ENCODE measurements at regions not wholly inside any gene's neighbourhood (a gene's known extent, or its start where the extent isn't known, plus 50 kb on each side); places are given as distances from the start of the nearest gene placed in this dataset.

DNA sequence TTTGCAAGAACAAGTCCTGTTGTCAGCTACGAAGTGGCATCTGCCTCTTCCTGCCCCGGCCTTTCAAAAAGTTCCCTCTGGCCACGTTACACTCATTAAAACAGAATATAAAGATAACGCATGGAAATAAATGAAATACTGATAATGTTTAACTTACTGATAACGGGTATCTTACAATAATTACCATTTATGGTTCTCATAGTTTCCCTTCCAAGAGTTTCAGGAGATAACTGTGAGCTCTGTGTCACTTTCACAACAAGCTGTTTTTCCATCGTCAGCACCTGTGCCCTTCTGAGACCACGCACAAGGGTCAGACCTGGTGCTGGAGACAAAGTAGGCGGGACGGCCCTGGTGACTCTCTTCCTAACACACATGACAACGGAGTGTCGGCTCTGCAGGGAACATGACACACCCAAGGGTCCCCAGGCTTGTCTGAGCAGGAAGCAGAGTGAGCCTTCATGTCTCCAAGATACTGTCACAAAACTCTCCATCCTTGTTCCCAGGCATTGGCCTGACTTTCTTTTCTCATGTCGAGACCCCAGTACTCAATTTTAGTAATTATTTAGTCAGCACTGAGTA, 86.2 kb upstream of the THBS2 start:
- no peak for DNase-seq (ENCODE audit: low read depth)

- no peak for DNase-seq (ENCODE audit: low read depth)
Observed at GRCh38 chr6:169339025-169339424, 85.4 kb upstream of the THBS2 start.

- DNase-seq (ENCODE audit: low read depth) = no peak
Observed at GRCh38 chr6:169337886-169338445, 84.3 kb upstream of the THBS2 start.

DNA sequence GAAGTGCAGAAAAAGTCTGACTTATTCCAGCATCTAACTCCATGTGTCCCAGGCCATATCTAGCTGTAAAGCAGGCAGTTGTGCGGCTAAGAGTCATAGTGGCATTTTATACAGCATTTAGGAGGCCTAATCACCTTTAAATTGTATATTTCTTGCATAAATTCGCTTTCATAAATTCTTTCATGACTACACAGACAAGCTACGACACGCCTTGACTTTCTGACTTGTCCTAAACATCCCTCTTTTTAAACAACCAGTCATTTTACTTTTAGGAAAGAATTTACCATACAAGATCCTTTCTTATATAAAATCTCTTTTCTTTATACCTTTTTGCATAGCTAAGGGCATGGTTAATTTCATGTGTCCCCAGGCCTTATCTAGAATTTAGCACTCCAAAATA, 81.7 kb upstream of the THBS2 start:
- no peak for DNase-seq (ENCODE audit: low read depth)

GRCh38 chr6:169332250-169332649, 78.6 kb upstream of the THBS2 start:
- no peak for DNase-seq (ENCODE audit: low read depth)

- peak; percentile 69 for DNase-seq (ENCODE audit: low read depth)
Observed at GRCh38 chr6:169328112-169328801, 74.6 kb upstream of the THBS2 start.

DNA sequence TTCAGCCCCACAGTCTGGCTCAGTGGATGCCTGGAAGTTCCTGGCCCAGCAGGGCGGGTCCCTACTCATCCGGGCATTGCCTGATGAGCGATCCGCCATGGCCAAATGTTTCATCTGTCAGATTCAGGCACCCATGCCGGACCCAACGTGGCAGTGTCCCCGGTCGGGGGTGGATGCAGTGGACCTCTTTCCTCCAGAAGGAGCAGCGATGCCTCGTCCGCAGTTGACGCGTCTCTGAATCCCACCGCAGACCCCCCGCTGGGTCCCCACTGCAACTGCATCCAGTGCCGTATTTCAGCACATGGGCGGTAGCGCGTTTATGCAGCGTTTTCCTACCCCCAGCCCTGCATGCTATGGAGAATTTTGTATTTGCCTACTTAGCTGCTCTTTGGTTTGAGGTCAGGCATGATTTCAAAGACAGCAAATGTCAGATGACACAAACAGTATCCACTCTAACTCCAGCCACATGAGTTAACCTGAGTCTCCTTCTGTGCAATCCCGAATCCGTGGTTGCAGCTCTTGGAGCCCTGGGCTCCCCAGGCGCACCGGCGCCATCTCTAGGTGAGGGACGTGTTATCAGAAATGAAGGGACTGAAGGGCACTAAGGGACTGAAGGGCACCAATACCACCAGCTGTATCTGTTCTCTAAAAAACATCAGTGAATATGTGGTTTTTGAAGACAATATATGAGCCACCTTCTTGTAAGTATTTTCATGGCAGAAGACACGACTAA, 72.6 kb upstream of the THBS2 start:
- peak; percentile 28 for DNase-seq (ENCODE audit: low read depth)

DNA sequence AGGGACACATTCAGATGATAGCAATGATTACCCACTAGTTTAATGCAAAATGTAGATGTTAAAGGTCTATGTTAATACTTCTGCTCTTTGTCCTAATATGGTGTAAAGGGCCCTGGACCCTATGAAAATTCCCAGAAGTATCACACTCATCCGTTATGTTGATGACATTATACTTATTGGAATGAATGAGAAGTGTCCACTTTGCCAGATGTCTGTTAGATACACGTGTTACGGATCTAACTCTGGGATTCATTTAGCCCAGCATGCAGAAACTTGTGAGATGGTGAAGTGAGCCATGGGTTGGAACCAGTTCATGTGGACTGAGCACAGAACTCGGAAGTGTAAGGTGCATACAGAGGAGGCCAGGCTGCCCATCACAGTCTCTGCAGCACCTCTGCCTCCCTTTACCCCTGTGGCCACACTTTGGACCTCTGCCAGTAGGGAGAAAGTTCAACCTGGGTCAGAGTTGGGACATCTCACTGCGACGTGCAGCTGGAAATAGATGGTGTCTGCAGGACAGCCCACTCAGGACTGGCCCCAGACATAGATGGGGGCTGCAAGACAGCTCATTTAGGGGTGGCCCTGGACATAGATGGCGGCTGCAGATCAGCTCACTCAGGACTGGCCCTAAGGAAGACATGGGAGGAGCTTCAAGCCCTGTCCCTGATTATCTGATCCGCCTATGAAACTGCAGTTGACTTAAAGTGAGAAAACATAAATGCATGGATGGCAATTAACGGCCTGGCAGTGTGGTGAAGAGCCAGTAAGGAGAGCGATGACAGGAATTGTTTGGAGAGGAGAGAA, 71.2 kb upstream of the THBS2 start:
- no peak for DNase-seq (ENCODE audit: low read depth)

DNA sequence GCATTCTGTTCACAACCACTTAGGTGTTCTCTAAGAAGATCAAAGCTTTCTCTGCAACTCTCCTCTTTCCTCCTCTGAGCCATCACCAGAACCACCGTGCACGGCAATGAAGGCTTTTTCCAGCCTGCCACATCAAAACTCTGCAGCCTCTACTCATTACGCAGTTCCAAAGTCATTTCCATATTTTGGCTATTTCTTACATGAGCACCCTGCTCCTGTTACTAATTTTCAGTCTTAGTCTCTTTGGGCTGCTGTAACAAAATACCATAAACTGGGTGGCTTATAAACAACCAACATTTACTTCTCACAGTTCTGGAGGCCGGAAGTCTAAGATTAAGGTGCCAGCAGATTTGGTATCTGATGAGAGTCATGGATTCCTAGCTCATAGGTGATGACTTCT, 70.4 kb upstream of the THBS2 start:
- DNase-seq (ENCODE audit: low read depth) = no peak

GRCh38 chr6:169323221-169323620, 69.6 kb upstream of the THBS2 start:
- no peak for DNase-seq (ENCODE audit: low read depth)

DNA sequence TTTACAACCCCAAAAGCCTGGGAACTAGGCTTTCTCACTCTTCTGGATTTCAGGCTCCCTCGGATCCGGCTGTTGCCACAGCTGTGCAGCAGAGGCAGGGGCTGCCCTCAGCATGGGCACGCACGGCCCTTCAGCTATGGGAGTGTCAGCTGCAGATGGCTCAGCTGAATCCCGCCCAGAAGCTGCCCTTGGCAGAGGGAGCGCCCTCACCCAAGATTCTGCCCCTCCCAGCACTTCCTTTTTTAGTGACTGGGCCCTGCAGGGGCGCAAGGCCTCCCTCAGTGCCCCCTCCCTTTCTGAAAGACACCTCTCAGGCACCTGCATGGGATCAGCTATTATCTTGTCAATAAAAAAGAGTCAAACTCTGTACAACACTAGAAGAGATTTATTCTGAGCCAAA, 67.9 kb upstream of the THBS2 start:
- no peak for DNase-seq (ENCODE audit: low read depth)

DNA sequence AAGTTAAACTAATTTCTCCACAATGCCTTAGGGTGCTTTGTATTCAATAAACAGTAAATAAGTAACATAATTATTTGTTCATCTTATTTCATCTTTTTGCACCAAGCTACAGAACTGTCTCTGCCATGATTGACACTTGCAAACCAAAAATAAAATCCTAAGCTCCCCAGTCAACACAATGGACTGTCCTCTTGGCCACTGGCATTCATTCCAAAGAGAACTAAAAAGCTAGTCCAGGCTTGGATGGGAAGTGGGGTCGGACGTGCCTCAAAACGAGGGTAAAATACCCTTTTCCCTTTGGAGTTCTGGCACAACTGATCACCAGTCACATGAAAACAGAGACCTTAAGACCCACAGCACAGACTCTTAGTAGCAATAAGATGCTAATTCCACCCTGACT, 66.4 kb upstream of the THBS2 start:
- no peak for DNase-seq (ENCODE audit: low read depth)

DNA sequence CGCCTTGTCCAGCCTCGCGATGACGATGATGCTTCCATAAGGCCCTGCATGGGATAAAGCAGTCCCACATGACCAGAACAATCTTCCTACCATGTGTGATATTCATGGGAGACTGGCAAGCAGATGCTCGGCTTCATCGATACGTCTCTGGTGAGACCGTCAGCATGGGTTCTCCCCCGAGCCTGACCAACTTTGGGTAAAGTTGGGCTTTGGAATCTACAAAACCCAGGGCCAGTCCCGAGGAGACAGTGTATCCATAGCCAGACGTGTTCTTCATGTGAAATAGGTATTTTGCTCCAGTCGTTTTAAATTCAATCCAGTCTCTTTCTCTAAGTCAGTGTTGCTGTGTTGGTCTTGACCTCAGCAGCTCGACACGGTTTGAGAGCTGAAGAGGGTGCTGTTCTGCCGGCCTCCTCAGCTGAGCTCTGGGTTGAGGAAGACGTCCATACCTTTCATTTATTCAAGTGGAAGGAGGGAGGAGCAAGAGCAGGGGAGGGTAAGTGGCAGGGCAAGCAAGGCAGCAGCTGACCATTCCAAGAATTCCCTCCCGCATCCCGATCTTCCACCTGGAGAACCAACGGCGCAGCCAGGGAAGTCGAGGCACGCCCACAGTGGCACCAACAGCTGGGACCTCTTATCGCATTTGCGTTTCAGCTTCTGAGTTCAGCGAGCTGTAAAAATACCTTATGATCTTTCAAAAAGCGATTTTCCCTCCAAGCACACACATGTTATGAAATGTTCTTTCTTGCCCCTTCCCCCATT, 64.0 kb upstream of the THBS2 start:
- no peak for DNase-seq (ENCODE audit: low read depth)

DNA sequence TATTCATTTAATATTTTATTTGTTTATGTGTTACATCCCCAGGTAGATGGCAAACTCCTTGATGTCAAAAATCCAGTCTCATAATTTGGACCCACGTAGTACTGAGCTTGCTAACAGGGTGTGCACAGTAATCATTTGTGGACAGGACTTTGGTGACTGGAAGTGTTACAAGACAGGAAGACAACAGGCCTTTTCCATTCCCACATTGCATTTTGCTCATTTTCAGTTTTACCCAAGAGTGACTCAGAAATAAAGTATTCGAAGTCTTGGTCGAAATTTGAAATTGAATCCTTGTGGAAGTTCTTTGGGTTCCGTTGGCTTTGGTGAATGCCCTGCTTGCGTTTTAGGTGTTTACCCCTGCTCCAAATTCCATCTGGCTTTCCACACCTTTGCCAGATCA, 63.0 kb upstream of the THBS2 start:
- peak; percentile 43 for DNase-seq (ENCODE audit: low read depth)

GRCh38 chr6:169315830-169316614, 62.4 kb upstream of the THBS2 start:
- DNase-seq (ENCODE audit: low read depth) = no peak

DNA sequence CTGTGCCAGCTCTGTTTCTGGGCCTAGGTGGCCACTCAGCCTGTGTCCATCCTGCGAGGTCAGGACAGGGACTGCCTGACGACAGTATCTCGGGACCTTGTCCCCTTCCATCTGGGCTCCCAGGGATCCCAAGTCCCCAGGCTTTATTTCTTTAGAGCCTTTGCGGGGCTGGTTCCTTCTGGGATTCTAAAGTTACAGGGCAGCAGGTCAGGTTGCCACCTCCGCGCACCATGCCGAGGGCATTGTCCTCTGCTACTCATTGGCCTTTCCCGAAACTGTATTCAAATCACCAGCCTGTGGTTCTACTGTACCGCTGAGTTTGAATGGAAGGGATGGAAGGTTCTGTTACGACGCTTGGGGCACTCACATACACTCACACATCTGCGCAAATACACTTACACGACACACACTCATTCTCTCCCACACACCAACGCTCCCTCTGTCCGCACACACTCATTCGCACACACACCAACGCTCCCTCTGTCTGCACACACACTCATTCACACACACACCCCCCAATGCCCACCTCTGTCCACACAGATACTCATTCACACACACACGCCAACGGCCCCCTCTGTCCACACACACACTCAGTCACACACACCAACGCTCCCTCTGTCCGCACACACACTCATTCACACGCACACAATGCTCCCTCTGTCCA, 59.8 kb upstream of the THBS2 start:
- no peak for DNase-seq (ENCODE audit: low read depth)

GRCh38 chr6:169312658-169313346, 59.2 kb upstream of the THBS2 start:
- no peak for DNase-seq (ENCODE audit: low read depth)

DNA sequence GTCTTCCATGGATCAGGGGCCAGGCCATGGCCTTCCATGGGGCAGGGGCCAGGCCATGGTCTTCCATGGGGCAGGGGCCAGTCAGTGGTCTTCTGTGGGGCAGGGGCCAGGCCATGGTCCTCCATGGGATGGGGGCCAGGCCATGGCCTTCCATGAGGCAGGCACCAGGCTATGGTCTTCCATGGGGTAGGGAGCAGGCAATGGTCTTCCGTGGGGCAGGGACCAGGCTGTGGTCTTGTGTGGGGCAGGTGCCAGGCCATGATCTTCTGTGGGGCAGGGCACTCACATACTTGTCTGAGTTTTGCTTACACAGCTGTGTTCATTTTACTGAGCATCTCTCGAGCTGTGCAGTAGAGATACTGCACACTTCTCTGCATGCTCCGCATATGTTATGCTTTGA, 57.3 kb upstream of the THBS2 start:
- DNase-seq (ENCODE audit: low read depth) = no peak
